Lung (tissue), 11 donors: ENCODE measurements at regions not wholly inside any gene's neighbourhood (a gene's known extent, or its start where the extent isn't known, plus 50 kb on each side); places are given as distances from the start of the nearest gene placed in this dataset.

Experiments
- ATAC-seq: fragments of 200-7000 bp; cut with Tn5 transposase; one replicate; pipeline ENCODE4 v1.9.1; 2020; ENCODE audit warnings: moderate number of reproducible peaks; ENCODE audit not compliant: insufficient read depth, low FRiP score
- DNase-seq, 3 donors: peaks; one replicate each; pipeline ENCODE4 v3.0.0-alpha.2; 2013 to 2017
- H3K27ac ChIP-seq, 2 donors: one replicate each; pipeline ENCODE4 v1.5.1; 2013; ENCODE audit warnings: mild to moderate bottlenecking in 2 of 2, moderate library complexity in 2 of 2, control low read depth in 1 of 2, inconsistent platforms in 1 of 2, low read depth in 1 of 2, low read length in 1 of 2
- H3K27me3 ChIP-seq, 3 donors: one replicate each; pipeline ENCODE4 v1.5.1; 2013; ENCODE audit warnings: low read length in 2 of 3; ENCODE audit not compliant: control insufficient read depth in 3 of 3, insufficient read depth in 3 of 3
- H3K36me3 ChIP-seq, 4 donors: one replicate each; pipeline ENCODE4 v1.5.1; 2013; ENCODE audit warnings: low read length in 4 of 4, mild to moderate bottlenecking in 1 of 4, moderate library complexity in 1 of 4; ENCODE audit not compliant: control insufficient read depth in 4 of 4, insufficient read depth in 4 of 4
- H3K4me1 ChIP-seq, 5 donors: one replicate each; pipeline ENCODE4 v1.5.1; 2013; ENCODE audit warnings: low read length in 5 of 5, mild to moderate bottlenecking in 2 of 5, moderate library complexity in 1 of 5; ENCODE audit not compliant: control insufficient read depth in 5 of 5, insufficient read depth in 5 of 5
- H3K4me3 ChIP-seq: one replicate; pipeline ENCODE4 v1.5.1; 2013; ENCODE audit warnings: mild to moderate bottlenecking, control low read depth, moderate library complexity
- H3K9ac ChIP-seq, 2 donors: one replicate each; pipeline ENCODE4 v1.5.1; 2013; ENCODE audit warnings: low read length in 2 of 2, control low read depth in 1 of 2; ENCODE audit not compliant: insufficient read depth in 1 of 2
- H3K9me3 ChIP-seq, 4 donors: one replicate each; pipeline ENCODE4 v1.5.1; 2013; ENCODE audit warnings: low read length in 3 of 4, mild to moderate bottlenecking in 1 of 4, moderate library complexity in 1 of 4; ENCODE audit not compliant: control insufficient read depth in 4 of 4, insufficient read depth in 3 of 4
- CTCF ChIP-seq: IDR thresholded peaks from 2 replicates; pipeline ENCODE4 v1.5.1; 2012; ENCODE audit warnings: mild to moderate bottlenecking; ENCODE audit errors: control extremely low read depth, extremely low read depth
- WGBS, 2 donors: extraction: QIAGEN DNeasy Blood & Tissue Kit; methylation state at CpG; one replicate each; pipeline ENCODE4 v1.1.7; 2013; 5-methylcytosine and 5-hydroxymethylcytosine counted together
- donor health status: control.
- donor health status: control.
- donor health status: Bipolar disorder and iron deficiency.
- donor health status: healthy.
- donor health status: DM: yes; HTN: yes; CAD: no.

GRCh38 chr12:17372508-17372907 is 717.5 kb downstream of the RERGL start:
- Histone ChIP-seq H3K36me3 (no peaks in the 10 kb centered on the region), H3K4me1 (no peaks in the 10 kb centered on the region), H3K27ac (no peak overlapping the region), H3K4me3 (no peak overlapping the region), H3K9me3 (no peaks in the 10 kb centered on the region), H3K27me3 (no peaks in the 10 kb centered on the region), H3K9ac (no peak overlapping the region)
- no peak for TF ChIP-seq CTCF
- ATAC-seq: no peak
- 42 to 46% methylated on average over 1 of the region's 1 CpG for WGBS, 2 donors
- peak in 1 of 3 donors; percentile 1 for DNase-seq

GRCh38 chr12:17371491-17372215 is 718.3 kb downstream of the RERGL start:
- 75 to 81% methylated on average over 5 of the region's 5 CpGs for WGBS, 2 donors
- no peak for DNase-seq

GRCh38 chr12:17370621-17371020 is 719.4 kb downstream of the RERGL start:
- Histone ChIP-seq H3K36me3 (no peaks in the 10 kb centered on the region), H3K4me1 (no peaks in the 10 kb centered on the region), H3K27me3 (no peaks in the 10 kb centered on the region), H3K9me3 (no peaks in the 10 kb centered on the region), H3K27ac (no peak overlapping the region), H3K9ac (no peak overlapping the region), H3K4me3 (no peak overlapping the region)
- no peak for TF ChIP-seq CTCF
- ATAC-seq: no peak
- DNase-seq: no peak

More at GRCh38 chr12:17371491-17372215, 718.3 kb downstream of the RERGL start:
- no peaks in the 10 kb centered on the region for H3K4me1 ChIP-seq
- no peak overlapping the region for H3K9ac ChIP-seq
- H3K4me3 ChIP-seq: no peak overlapping the region
- no peaks in the 10 kb centered on the region for H3K9me3 ChIP-seq
- no peak for TF ChIP-seq CTCF
- ATAC-seq: no peak
- no peaks in the 10 kb centered on the region for H3K36me3 ChIP-seq
- H3K27me3 ChIP-seq: no peaks in the 10 kb centered on the region
- no peak overlapping the region for H3K27ac ChIP-seq

- H3K4me1 ChIP-seq: no peaks in the 10 kb centered on the region
- no peaks in the 10 kb centered on the region for H3K27me3 ChIP-seq
- H3K4me3 ChIP-seq: no peak overlapping the region
- no peak for TF ChIP-seq CTCF
- H3K9ac ChIP-seq: no peak overlapping the region
- no peaks in the 10 kb centered on the region for H3K36me3 ChIP-seq
- WGBS, 2 donors: 83 to 90% methylated on average over 1 of the region's 1 CpG
- no peak overlapping the region for H3K27ac ChIP-seq
- no peaks in the 10 kb centered on the region for H3K9me3 ChIP-seq
- ATAC-seq (no peak), DNase-seq (no peak)
Measured at GRCh38 chr12:17369556-17369955, 720.4 kb downstream of the RERGL start.
